ENCODE measurements at regions not wholly inside any gene's neighbourhood (a gene's known extent, or its start where the extent isn't known, plus 50 kb on each side); places are given as distances from the start of the nearest gene placed in this dataset.
"Not testable (repeated sequence)": the region's sequence is repeated elsewhere in the genome, so short reads cannot be mapped to it uniquely, and the experiment has no call there.

GRCh38 chr1:37363535-37363934 is 110.8 kb upstream of the ZC3H12A start:
- TF ChIP-seq ZNF624 (tag by site-specific recombination; IDR thresholded peaks at IDR 0.05) (no peak), EGR2 (tag by site-specific recombination; IDR thresholded peaks at IDR 0.05; ENCODE audit: low read depth) (no peak), ZSCAN16 (tag by site-specific recombination; IDR thresholded peaks at IDR 0.05) (no peak), SP7 (tag by site-specific recombination; IDR thresholded peaks at IDR 0.05) (no peak), ZNF558 (tag by site-specific recombination; IDR thresholded peaks at IDR 0.05) (no peak), KLF8 (tag by site-specific recombination; IDR thresholded peaks at IDR 0.05) (no peak)
- Histone ChIP-seq H3K4me3 (ENCODE audit: low read depth, low read length) (no peak overlapping the region), H3K4me1 (ENCODE audit: control insufficient read depth, insufficient read depth, low read length) (no peaks in the 10 kb centered on the region), H3K9me3 (ENCODE audit: control insufficient read depth, insufficient read depth, low read depth, low read length) (no peaks in the 10 kb centered on the region), H3K36me3 (ENCODE audit: control insufficient read depth in 2 of 2, insufficient read depth in 1 of 2, low read length in 2 of 2) (no peaks in the 10 kb centered on the region), H3K27ac (ENCODE audit: extremely low read depth, low read depth, low read length) (no peak overlapping the region)
- CTCF ChIA-PET = interaction anchor here (0.6 kb wide), 1 partner anchor 47 kb away, joined by 3 read pairs; no protein-coding TSS in a partner anchor
- POLR2A ChIA-PET = no interaction called here

GRCh38 chr1:37368665-37369315 is 105.6 kb upstream of the ZC3H12A start:
- H3K27ac ChIP-seq (ENCODE audit: extremely low read depth, low read depth, low read length); H3K9me3 ChIP-seq (ENCODE audit: control insufficient read depth, insufficient read depth, low read depth, low read length); H3K36me3 ChIP-seq (ENCODE audit: control insufficient read depth in 2 of 2, insufficient read depth in 1 of 2, low read length in 2 of 2); H3K4me3 ChIP-seq (ENCODE audit: low read depth, low read length); POLR2A ChIA-PET; H3K4me1 ChIP-seq (ENCODE audit: control insufficient read depth, insufficient read depth, low read length); CTCF ChIA-PET: not testable (repeated sequence)

GRCh38 chr1:37372302-37372701 is 102.1 kb upstream of the ZC3H12A start:
- Histone ChIP-seq H3K36me3 (ENCODE audit: control insufficient read depth in 2 of 2, insufficient read depth in 1 of 2, low read length in 2 of 2) (no peaks in the 10 kb centered on the region), H3K4me1 (ENCODE audit: control insufficient read depth, insufficient read depth, low read length) (no peaks in the 10 kb centered on the region), H3K9me3 (ENCODE audit: control insufficient read depth, insufficient read depth, low read depth, low read length) (no peaks in the 10 kb centered on the region), H3K27ac (ENCODE audit: extremely low read depth, low read depth, low read length) (no peak overlapping the region), H3K4me3 (ENCODE audit: low read depth, low read length) (no peak overlapping the region)
- POLR2A ChIA-PET = no interaction called here
- TF ChIP-seq ZNF148 (tag by site-specific recombination; IDR thresholded peaks at IDR 0.05; ENCODE audit: borderline replicate concordance) (no peak), HIC1 (tag by site-specific recombination; IDR thresholded peaks at IDR 0.05) (no peak), YY2 (tag by site-specific recombination; IDR thresholded peaks at IDR 0.05) (no peak), ZFHX2 (tag by site-specific recombination; conservative IDR thresholded peaks at IDR 0.05) (peak; percentile 31), ZNF214 (tag by site-specific recombination; IDR thresholded peaks at IDR 0.05; ENCODE audit: borderline replicate concordance) (no peak), ZNF561 (tag by site-specific recombination; IDR thresholded peaks at IDR 0.05; ENCODE audit: borderline replicate concordance) (no peak), ZNF133 (tag by site-specific recombination; IDR thresholded peaks at IDR 0.05) (no peak)
- CTCF ChIA-PET = interaction anchor here (0.6 kb wide), 2 partner anchors 13 to 811 kb away, joined by 3 read pairs; no protein-coding TSS in a partner anchor

- POLR2A ChIA-PET = no interaction called here
- CTCF ChIA-PET = interaction anchor here (0.6 to 1.2 kb wide), 3 partner anchors 12 to 812 kb away, joined by 3 read pairs; no protein-coding TSS in a partner anchor
- Histone ChIP-seq H3K27ac (ENCODE audit: extremely low read depth, low read depth, low read length) (no peak overlapping the region), H3K4me1 (ENCODE audit: control insufficient read depth, insufficient read depth, low read length) (no peaks in the 10 kb centered on the region), H3K4me3 (ENCODE audit: low read depth, low read length) (no peak overlapping the region), H3K36me3 (ENCODE audit: control insufficient read depth in 2 of 2, insufficient read depth in 1 of 2, low read length in 2 of 2) (no peaks in the 10 kb centered on the region), H3K9me3 (ENCODE audit: control insufficient read depth, insufficient read depth, low read depth, low read length) (no peaks in the 10 kb centered on the region)
- TF ChIP-seq ZNF114 (tag by site-specific recombination; IDR thresholded peaks at IDR 0.05) (no peak), INSM2 (tag by site-specific recombination; IDR thresholded peaks at IDR 0.05) (no peak), KLF1 (tag by site-specific recombination; IDR thresholded peaks at IDR 0.05) (no peak), ZBTB10 (tag by site-specific recombination; IDR thresholded peaks at IDR 0.05) (no peak), ZNF24 (tag by site-specific recombination; IDR thresholded peaks at IDR 0.05) (no peak), ZNF626 (tag by site-specific recombination; IDR thresholded peaks at IDR 0.05) (no peak), ZNF404 (tag by site-specific recombination; IDR thresholded peaks at IDR 0.05) (no peak)
Observed at GRCh38 chr1:37372711-37373110, 101.7 kb upstream of the ZC3H12A start.

All from HEK293 (cell line).